NCI-H1105 (cell line): ENCODE measurements at regions not wholly inside any gene's neighbourhood (a gene's known extent, or its start where the extent isn't known, plus 50 kb on each side); places are given as distances from the start of the nearest gene placed in this dataset.

Experiments
- DNase-seq: peaks from one replicate; lab custom pipeline; 2025; lab: John Stamatoyannopoulos, UW

GRCh38 chr2:46813020-46813415 is 102.6 kb downstream of the MCFD2 start:
- no peak for DNase-seq
